H9 (cell line): ENCODE measurements at regions not wholly inside any gene's neighbourhood (a gene's known extent, or its start where the extent isn't known, plus 50 kb on each side); places are given as distances from the start of the nearest gene placed in this dataset.

Experiments
- DNase-seq: peaks from one replicate; pipeline ENCODE4 v3.0.0-alpha.2; 2017
- H2AFZ ChIP-seq: one replicate; pipeline ENCODE4 v1.6.1; 2013; ENCODE audit warnings: mild to moderate bottlenecking, low read length, control low read depth, moderate library complexity
- H2AK5ac ChIP-seq: 2 replicates; pipeline ENCODE4 v1.6.1; 2013; ENCODE audit warnings: low read length, control low read depth, mixed read lengths; ENCODE audit not compliant: insufficient read length
- H2BK120ac ChIP-seq: one replicate; pipeline ENCODE4 v1.6.1; 2013; ENCODE audit warnings: low read depth, mild to moderate bottlenecking, low read length, control low read depth, inconsistent platforms; ENCODE audit not compliant: poor library complexity, severe bottlenecking
- H2BK12ac ChIP-seq: 2 replicates; pipeline ENCODE4 v1.6.1; 2013; ENCODE audit warnings: low read length, control low read depth, mixed read lengths, low read depth; ENCODE audit not compliant: insufficient read length
- H2BK15ac ChIP-seq: 2 replicates; pipeline ENCODE4 v1.6.1; 2013; ENCODE audit warnings: low read depth, low read length, control low read depth
- H2BK20ac ChIP-seq: one replicate; pipeline ENCODE4 v1.6.1; 2013; ENCODE audit warnings: low read depth, mild to moderate bottlenecking, low read length, control low read depth, inconsistent platforms; ENCODE audit not compliant: poor library complexity, severe bottlenecking
- H2BK5ac ChIP-seq: 2 replicates; pipeline ENCODE4 v1.6.1; 2013; ENCODE audit warnings: low read length, control low read depth, mixed read lengths; ENCODE audit not compliant: insufficient read length
- H3K14ac ChIP-seq: 2 replicates; pipeline ENCODE4 v1.6.1; 2013; ENCODE audit warnings: low read length, control low read depth; ENCODE audit not compliant: insufficient read depth
- H3K18ac ChIP-seq: 2 replicates; pipeline ENCODE4 v1.6.1; 2013; ENCODE audit warnings: low read depth, mild to moderate bottlenecking, mixed read lengths, low read length, control low read depth; ENCODE audit not compliant: insufficient read length
- H3K23ac ChIP-seq: 2 replicates; pipeline ENCODE4 v1.6.1; 2013; ENCODE audit warnings: low read length, control low read depth, mixed read lengths, low read depth; ENCODE audit not compliant: insufficient read length
- H3K23me2 ChIP-seq: 2 replicates; pipeline ENCODE4 v1.6.1; 2013; ENCODE audit warnings: low read depth, mild to moderate bottlenecking, mixed read lengths, low read length, control low read depth; ENCODE audit not compliant: insufficient read length, poor library complexity, severe bottlenecking
- H3K27ac ChIP-seq: 2 replicates; pipeline ENCODE4 v1.5.1; 2013; ENCODE audit warnings: low read length, control low read depth, mixed read lengths, low read depth; ENCODE audit not compliant: insufficient read length
- H3K27me3 ChIP-seq: 2 replicates; pipeline ENCODE4 v1.6.1; 2013; ENCODE audit warnings: low read length, control low read depth, inconsistent platforms; ENCODE audit not compliant: insufficient read depth
- H3K4ac ChIP-seq: 2 replicates; pipeline ENCODE4 v1.6.1; 2013; ENCODE audit warnings: low read depth, mild to moderate bottlenecking, control low read depth, inconsistent platforms, low read length, moderate library complexity
- H3K4me1 ChIP-seq: 2 replicates; pipeline ENCODE4 v1.6.1; 2013; ENCODE audit warnings: low read length, control low read depth, inconsistent platforms; ENCODE audit not compliant: insufficient read depth
- H3K4me2 ChIP-seq: 2 replicates; pipeline ENCODE4 v1.6.1; 2013; ENCODE audit warnings: low read length, control low read depth, mixed read lengths; ENCODE audit not compliant: insufficient read length, insufficient read depth
- H3K56ac ChIP-seq: 2 replicates; pipeline ENCODE4 v1.6.1; 2013; ENCODE audit warnings: low read depth, mild to moderate bottlenecking, mixed read lengths, low read length, control low read depth; ENCODE audit not compliant: insufficient read length
- H3K79me1 ChIP-seq: 2 replicates; pipeline ENCODE4 v1.6.1; 2013; ENCODE audit warnings: low read depth, mild to moderate bottlenecking, moderate library complexity, low read length, control low read depth, inconsistent platforms; ENCODE audit not compliant: insufficient read depth, poor library complexity, severe bottlenecking
- H3K79me2 ChIP-seq: 2 replicates; pipeline ENCODE4 v1.6.1; 2013; ENCODE audit warnings: low read length, control low read depth, inconsistent platforms; ENCODE audit not compliant: insufficient read depth
- H3K9ac ChIP-seq: 2 replicates; pipeline ENCODE4 v1.6.1; 2013; ENCODE audit warnings: low read length, control low read depth, mixed read lengths; ENCODE audit not compliant: insufficient read length; ENCODE audit errors: extremely low read depth
- H3K9me3 ChIP-seq: one replicate; pipeline ENCODE4 v1.6.1; 2013; ENCODE audit warnings: low read depth, low read length, inconsistent platforms; ENCODE audit not compliant: control insufficient read depth
- H3T11ph ChIP-seq: one replicate; pipeline ENCODE4 v1.6.1; 2013; ENCODE audit warnings: mild to moderate bottlenecking, low read length, control low read depth, inconsistent platforms
- H4K20me1 ChIP-seq: one replicate; pipeline ENCODE4 v1.6.1; 2013; ENCODE audit not compliant: control insufficient read depth, insufficient read length, insufficient read depth
- H4K5ac ChIP-seq: 2 replicates; pipeline ENCODE4 v1.6.1; 2013; ENCODE audit warnings: low read depth, mild to moderate bottlenecking, mixed read lengths, low read length, control low read depth; ENCODE audit not compliant: insufficient read length
- H4K8ac ChIP-seq: replicated peaks from 2 replicates; pipeline ENCODE4 v1.6.1; 2013; ENCODE audit warnings: low read length, control low read depth, mixed read lengths, low read depth; ENCODE audit not compliant: insufficient read length
- H4K91ac ChIP-seq: 2 replicates; pipeline ENCODE4 v1.6.1; 2013; ENCODE audit warnings: low read depth, mild to moderate bottlenecking, moderate library complexity, mixed read lengths, low read length, control low read depth; ENCODE audit not compliant: insufficient read length
- H3K27ac Mint-ChIP-seq, 3 experiments: 2 replicates in 2 of 3; 3 replicates in 1 of 3; pipeline ENCODE4 v1.8.0; 2020 to 2021; ENCODE audit warnings: mixed read lengths in 3 of 3, mild to moderate bottlenecking in 1 of 3, moderate library complexity in 1 of 3
- H3K27me3 Mint-ChIP-seq: 2 replicates; pipeline ENCODE4 v1.8.0; 2021; ENCODE audit warnings: low read depth, mild to moderate bottlenecking, moderate library complexity, mixed read lengths
- H3K36me3 Mint-ChIP-seq, 3 experiments: 2 replicates in 2 of 3; 3 replicates in 1 of 3; pipeline ENCODE4 v1.8.0; 2020 to 2021; ENCODE audit warnings: low read depth in 3 of 3, mixed read lengths in 3 of 3; ENCODE audit not compliant: insufficient read depth in 1 of 3
- H3K4me1 Mint-ChIP-seq, 2 experiments: 2 replicates each; pipeline ENCODE4 v1.8.0; 2020; ENCODE audit warnings: mixed read lengths in 2 of 2
- H3K4me3 Mint-ChIP-seq, 2 experiments: 2 replicates in 1 of 2; 3 replicates in 1 of 2; pipeline ENCODE4 v1.8.0; 2020 to 2021; ENCODE audit warnings: mild to moderate bottlenecking in 2 of 2, mixed read lengths in 2 of 2, moderate library complexity in 1 of 2
- H3K9me3 Mint-ChIP-seq, 2 experiments: 2 replicates in 1 of 2; 3 replicates in 1 of 2; pipeline ENCODE4 v1.8.0; 2020; ENCODE audit warnings: mild to moderate bottlenecking in 2 of 2, mixed read lengths in 2 of 2, moderate library complexity in 1 of 2
- CTCF ChIP-seq: fragments of 200-600 bp; sonication (generic); conservative IDR thresholded peaks from 3 replicates; pipeline ENCODE4 v1.8.0; 2021; ENCODE audit warnings: antibody characterized with exemption, mild to moderate bottlenecking
- WGBS: extraction: QIAGEN DNeasy Blood & Tissue Kit; methylation state at CpG from one replicate; pipeline ENCODE4 v1.1.7; 2013; ENCODE audit warnings: missing lambda C conversion rate, low lambda C conversion rate, mixed read lengths; ENCODE audit not compliant: insufficient read length; ENCODE audit errors: extremely low coverage; 5-methylcytosine and 5-hydroxymethylcytosine counted together

DNA sequence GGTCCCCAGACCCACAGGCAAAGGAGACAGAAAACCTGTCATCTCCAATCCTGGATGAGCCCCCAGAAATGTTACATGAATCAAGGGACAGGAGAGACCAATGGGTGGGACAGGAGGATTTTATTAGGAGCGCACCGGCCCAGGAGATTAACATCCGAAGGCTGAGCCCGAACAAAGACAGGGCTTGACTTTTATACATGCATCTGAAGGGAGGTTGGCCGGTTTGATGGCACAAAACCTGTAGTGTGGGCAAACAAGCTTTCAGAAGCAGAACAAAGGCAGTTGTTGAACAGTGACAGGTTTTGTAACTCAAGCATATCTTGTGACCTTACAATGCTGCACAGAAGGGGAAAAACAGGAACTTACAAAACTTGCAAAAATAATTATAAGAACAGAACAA is 83.9 kb upstream of the GPR6 start:
- H3T11ph ChIP-seq = no peak overlapping the region
- no peak overlapping the region for H3K18ac ChIP-seq
- no peaks in the 10 kb centered on the region for H3K79me1 ChIP-seq
- no peak overlapping the region for H3K4ac ChIP-seq
- H2BK12ac ChIP-seq = no peak overlapping the region
- no peak overlapping the region for H3K27ac Mint-ChIP-seq
- no peak overlapping the region for H3K23ac ChIP-seq
- 0 out of 2 replicates have a peak, but pooled peaks cover 4% of the 10 kb centered on the region for H3K4me1 ChIP-seq
- TF ChIP-seq CTCF = no peak
- no peak overlapping the region for H2BK15ac ChIP-seq
- no peak overlapping the region for H4K5ac ChIP-seq
- no peak overlapping the region for H2AFZ ChIP-seq
- H3K9me3 Mint-ChIP-seq = peaks cover 28 to 30% of the 10 kb centered on the region in 2 experiments
- H3K79me2 ChIP-seq = no peaks in the 10 kb centered on the region
- H3K56ac ChIP-seq = no peak overlapping the region
- H3K9me3 ChIP-seq = peaks cover 18% of the 10 kb centered on the region
- peaks cover 18% of the 10 kb centered on the region for H3K27me3 Mint-ChIP-seq
- no peak overlapping the region for H3K14ac ChIP-seq
- H4K20me1 ChIP-seq = no peaks in the 10 kb centered on the region
- no peak overlapping the region for H3K9ac ChIP-seq
- no peak for DNase-seq
- no peak overlapping the region for H4K91ac ChIP-seq
- no peak overlapping the region for H3K27ac ChIP-seq
- H3K36me3 Mint-ChIP-seq = peaks cover 25 to 36% (median 25%) of the 10 kb centered on the region in 3 experiments
- H2AK5ac ChIP-seq = no peak overlapping the region
- no peak overlapping the region for H3K4me2 ChIP-seq
- no peaks in the 10 kb centered on the region for H3K23me2 ChIP-seq
- H2BK20ac ChIP-seq = no peak overlapping the region
- H3K27me3 ChIP-seq = no peaks in the 10 kb centered on the region; the same call in 1 of the 2 replicates
- H2BK120ac ChIP-seq = no peak overlapping the region
- WGBS = no CpG with 5 or more reads among the region's 5 CpGs
- no peak overlapping the region for H4K8ac ChIP-seq
- H3K4me3 Mint-ChIP-seq = no peak overlapping the region
- H2BK5ac ChIP-seq = no peak overlapping the region
- H3K4me1 Mint-ChIP-seq = peaks cover 47 to 52% of the 10 kb centered on the region in 2 experiments
